GM12864 (cell line): ENCODE measurements at regions not wholly inside any gene's neighbourhood (a gene's known extent, or its start where the extent isn't known, plus 50 kb on each side); places are given as distances from the start of the nearest gene placed in this dataset.

ENCODE experiments used
- DNase-seq: peaks from one replicate; pipeline ENCODE4 v3.0.0-alpha.2; 2011; ENCODE audit warnings: low read depth
- H3K4me3 ChIP-seq: 2 replicates; pipeline ENCODE4 v1.5.1; 2011; ENCODE audit warnings: mild to moderate bottlenecking, low read depth, low read length, control low read depth
- TF ChIP-seq, protein P1 (sequence below): IDR thresholded peaks from 2 replicates; pipeline ENCODE4 v1.5.1; 2011; ENCODE audit warnings: low read depth, mild to moderate bottlenecking, moderate library complexity, low read length, control low read depth, inconsistent platforms; ENCODE audit errors: missing control alignments

GRCh38 chr2:103754530-103754929 lies 992.7 kb downstream of the TMEM182 start:
- TF ChIP-seq, protein P1, sequence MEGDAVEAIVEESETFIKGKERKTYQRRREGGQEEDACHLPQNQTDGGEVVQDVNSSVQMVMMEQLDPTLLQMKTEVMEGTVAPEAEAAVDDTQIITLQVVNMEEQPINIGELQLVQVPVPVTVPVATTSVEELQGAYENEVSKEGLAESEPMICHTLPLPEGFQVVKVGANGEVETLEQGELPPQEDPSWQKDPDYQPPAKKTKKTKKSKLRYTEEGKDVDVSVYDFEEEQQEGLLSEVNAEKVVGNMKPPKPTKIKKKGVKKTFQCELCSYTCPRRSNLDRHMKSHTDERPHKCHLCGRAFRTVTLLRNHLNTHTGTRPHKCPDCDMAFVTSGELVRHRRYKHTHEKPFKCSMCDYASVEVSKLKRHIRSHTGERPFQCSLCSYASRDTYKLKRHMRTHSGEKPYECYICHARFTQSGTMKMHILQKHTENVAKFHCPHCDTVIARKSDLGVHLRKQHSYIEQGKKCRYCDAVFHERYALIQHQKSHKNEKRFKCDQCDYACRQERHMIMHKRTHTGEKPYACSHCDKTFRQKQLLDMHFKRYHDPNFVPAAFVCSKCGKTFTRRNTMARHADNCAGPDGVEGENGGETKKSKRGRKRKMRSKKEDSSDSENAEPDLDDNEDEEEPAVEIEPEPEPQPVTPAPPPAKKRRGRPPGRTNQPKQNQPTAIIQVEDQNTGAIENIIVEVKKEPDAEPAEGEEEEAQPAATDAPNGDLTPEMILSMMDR = no peak
- DNase-seq = no peak
- no peak overlapping the region for H3K4me3 ChIP-seq

GRCh38 chr2:103773884-103774283 lies 1012.1 kb downstream of the TMEM182 start:
- no peak for DNase-seq
- TF ChIP-seq, protein P1 = no peak
- no peak overlapping the region for H3K4me3 ChIP-seq

GRCh38 chr2:103780088-103780702 lies 1018.4 kb downstream of the TMEM182 start:
- no peak overlapping the region for H3K4me3 ChIP-seq
- no peak for DNase-seq
- TF ChIP-seq, protein P1 = no peak

DNA sequence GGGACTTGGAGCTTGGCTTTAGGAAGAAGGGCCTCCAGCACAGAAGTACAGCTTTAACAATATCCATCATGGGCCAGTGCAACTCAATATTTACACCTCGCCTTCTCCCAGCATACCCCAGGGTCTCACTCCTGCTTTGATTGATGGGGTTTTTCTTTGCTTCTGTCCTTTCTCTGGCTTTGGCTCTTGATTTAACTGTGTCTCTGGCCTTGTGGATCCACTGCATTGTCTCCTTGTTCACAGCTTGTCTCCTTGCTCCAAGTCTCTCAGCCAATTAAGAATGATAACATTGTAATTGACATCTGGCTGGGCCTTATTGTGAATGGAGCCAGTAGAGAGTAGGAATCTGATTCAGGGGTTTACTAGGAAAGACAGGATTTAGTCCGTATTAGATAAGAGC lies 1019.5 kb downstream of the TMEM182 start:
- TF ChIP-seq, protein P1 = no peak
- H3K4me3 ChIP-seq = no peak overlapping the region
- DNase-seq = no peak

DNA sequence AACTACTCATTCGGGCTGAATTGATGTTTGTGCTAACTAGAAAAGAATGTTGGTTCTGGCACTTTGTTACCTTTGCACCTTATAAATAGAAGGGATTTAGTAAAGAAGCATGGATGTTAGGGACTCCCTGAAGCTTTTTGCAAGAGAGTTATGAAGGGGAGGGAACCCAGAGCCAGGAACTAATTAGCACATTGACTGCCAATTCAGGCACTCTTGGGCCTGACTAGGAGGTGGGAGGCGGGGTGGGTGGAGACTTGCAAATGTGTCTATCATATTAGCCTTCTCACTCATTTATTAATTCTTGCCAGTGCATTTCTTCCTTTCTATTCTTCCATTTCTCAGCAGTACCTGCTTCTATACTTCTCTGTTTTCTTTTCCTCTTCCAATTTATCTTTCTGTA lies 1022.4 kb downstream of the TMEM182 start:
- no peak for DNase-seq
- H3K4me3 ChIP-seq = no peak overlapping the region
- TF ChIP-seq, protein P1 = no peak

DNA sequence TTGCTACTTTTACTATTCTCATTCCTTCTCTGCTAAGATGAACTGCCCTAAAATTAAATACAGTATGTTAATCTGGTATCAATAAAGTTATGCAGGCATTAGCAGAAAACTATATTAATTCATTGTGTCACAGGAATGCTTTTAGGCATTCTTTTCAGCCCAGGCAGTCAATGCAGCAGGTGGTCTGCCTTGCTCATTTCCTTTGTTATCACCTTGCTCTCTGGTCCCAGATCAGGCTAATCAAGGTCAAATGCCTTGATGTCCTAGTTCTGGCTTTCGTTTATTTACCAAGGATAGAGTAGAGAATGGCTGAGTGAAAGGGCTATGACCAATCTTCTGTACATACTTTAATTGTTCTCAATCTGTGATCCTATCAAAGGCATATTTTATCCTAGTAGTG lies 1023.6 kb downstream of the TMEM182 start:
- TF ChIP-seq, protein P1 = no peak
- DNase-seq = no peak
- no peak overlapping the region for H3K4me3 ChIP-seq

DNA sequence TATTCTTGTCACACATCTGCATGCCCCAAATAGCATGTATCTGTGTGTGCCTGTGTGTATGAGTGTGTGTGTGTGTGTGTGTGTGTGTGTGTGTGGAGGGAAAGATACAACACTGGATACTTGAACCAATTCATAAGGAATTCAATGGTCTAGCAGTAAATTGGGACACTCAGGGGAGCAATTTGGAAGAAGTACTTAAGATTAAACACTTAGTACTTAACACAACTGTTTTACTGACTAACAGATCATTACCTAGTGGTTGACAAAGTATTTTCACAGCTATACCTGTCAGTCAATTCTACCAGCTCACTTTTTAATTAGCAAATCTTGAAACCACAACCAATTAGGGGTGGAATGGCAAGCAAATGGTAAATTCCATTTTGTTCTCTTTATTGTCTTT lies 1024.1 kb downstream of the TMEM182 start:
- no peak overlapping the region for H3K4me3 ChIP-seq
- TF ChIP-seq, protein P1 = no peak
- DNase-seq = no peak
